ENCODE measurements at regions not wholly inside any gene's neighbourhood (a gene's known extent, or its start where the extent isn't known, plus 50 kb on each side); places are given as distances from the start of the nearest gene placed in this dataset.

- TF ChIP-seq CTCF (IDR thresholded peaks at IDR 0.05) (no peak), POLR2A (IDR thresholded peaks at IDR 0.05) (no peak)
These were observed 229.0 kb upstream of the UBE2E3 start for GRCh38 chr2:180751306-180751920.

Measured in sigmoid colon (tissue), 3 donors.